DND-41 (cell line): ENCODE measurements at regions not wholly inside any gene's neighbourhood (a gene's known extent, or its start where the extent isn't known, plus 50 kb on each side); places are given as distances from the start of the nearest gene placed in this dataset.

Source experiments
- ATAC-seq: fragments of 200-7000 bp; cut with Tn5 transposase; 3 replicates; pipeline ENCODE4 v1.9.1; 2021; ENCODE audit warnings: low read depth; ENCODE audit not compliant: insufficient read depth
- DNase-seq: peaks from one replicate; pipeline ENCODE4 v3.0.0-alpha.2; 2020
- H2AFZ ChIP-seq: 2 replicates; pipeline ENCODE4 v1.6.0; 2012; ENCODE audit warnings: low read depth, low read length
- H3K27ac ChIP-seq: 2 replicates; pipeline ENCODE4 v1.5.1; 2012; ENCODE audit warnings: low read length, inconsistent platforms
- H3K27me3 ChIP-seq: fragments of 200-600 bp; sonication (generic); 2 replicates; pipeline ENCODE4 v1.6.0; 2012; ENCODE audit warnings: low read length, mild to moderate bottlenecking, inconsistent platforms; ENCODE audit not compliant: insufficient read depth, poor library complexity
- H3K36me3 ChIP-seq: 2 replicates; pipeline ENCODE4 v1.5.1; 2012; ENCODE audit warnings: low read length, inconsistent platforms; ENCODE audit not compliant: insufficient read depth
- H3K4me1 ChIP-seq: 2 replicates; pipeline ENCODE4 v1.5.1; 2012; ENCODE audit warnings: mild to moderate bottlenecking, low read length; ENCODE audit not compliant: insufficient read depth
- H3K4me2 ChIP-seq: 2 replicates; pipeline ENCODE4 v1.6.0; 2012; ENCODE audit warnings: mild to moderate bottlenecking, moderate library complexity, low read length, inconsistent platforms; ENCODE audit not compliant: insufficient read depth
- H3K4me3 ChIP-seq, 2 experiments: fragments of 200-600 bp in 1 of 2; shearing (Covaris generic) in 1 of 2; 2 replicates each; pipeline ENCODE4 v1.5.1; 2012 to 2016; ENCODE audit warnings: inconsistent platforms in 2 of 2, low read length in 2 of 2, mild to moderate bottlenecking in 2 of 2, low read depth in 1 of 2, moderate library complexity in 1 of 2
- H3K79me2 ChIP-seq: 2 replicates; pipeline ENCODE4 v1.6.0; 2012; ENCODE audit warnings: low read length, inconsistent platforms; ENCODE audit not compliant: insufficient read depth
- H3K9ac ChIP-seq: 2 replicates; pipeline ENCODE4 v1.6.0; 2012; ENCODE audit warnings: low read depth, mild to moderate bottlenecking, inconsistent platforms, low read length, moderate library complexity
- H3K9me3 ChIP-seq: 2 replicates; pipeline ENCODE4 v1.5.1; 2012; ENCODE audit warnings: low read length, moderate library complexity, mild to moderate bottlenecking, inconsistent platforms; ENCODE audit not compliant: insufficient read depth, severe bottlenecking
- H4K20me1 ChIP-seq: 2 replicates; pipeline ENCODE4 v1.6.0; 2012; ENCODE audit warnings: low read length; ENCODE audit not compliant: insufficient read depth
- EZH2 ChIP-seq: IDR thresholded peaks from 3 replicates; pipeline ENCODE4 v1.6.1; 2012; ENCODE audit warnings: borderline replicate concordance, low read depth, mild to moderate bottlenecking, moderate library complexity, low read length, inconsistent platforms; ENCODE audit not compliant: severe bottlenecking
- TF ChIP-seq, protein P1 (sequence below): IDR thresholded peaks from 2 replicates; pipeline ENCODE4 v1.5.1; 2012; ENCODE audit warnings: borderline replicate concordance, low read length, moderate library complexity, mild to moderate bottlenecking; ENCODE audit not compliant: poor library complexity, severe bottlenecking; ENCODE audit errors: extremely low read depth

GRCh38 chr1:50348449-50349241 lies 74.6 kb downstream of the DMRTA2 start:
- H3K36me3 ChIP-seq, result no peaks in the 10 kb centered on the region
- H3K4me3 ChIP-seq, result no peak overlapping the region
- no peak overlapping the region for H3K27ac ChIP-seq
- ATAC-seq (peak; percentile 59), DNase-seq (peak; percentile 69)
- TF ChIP-seq, protein P1, sequence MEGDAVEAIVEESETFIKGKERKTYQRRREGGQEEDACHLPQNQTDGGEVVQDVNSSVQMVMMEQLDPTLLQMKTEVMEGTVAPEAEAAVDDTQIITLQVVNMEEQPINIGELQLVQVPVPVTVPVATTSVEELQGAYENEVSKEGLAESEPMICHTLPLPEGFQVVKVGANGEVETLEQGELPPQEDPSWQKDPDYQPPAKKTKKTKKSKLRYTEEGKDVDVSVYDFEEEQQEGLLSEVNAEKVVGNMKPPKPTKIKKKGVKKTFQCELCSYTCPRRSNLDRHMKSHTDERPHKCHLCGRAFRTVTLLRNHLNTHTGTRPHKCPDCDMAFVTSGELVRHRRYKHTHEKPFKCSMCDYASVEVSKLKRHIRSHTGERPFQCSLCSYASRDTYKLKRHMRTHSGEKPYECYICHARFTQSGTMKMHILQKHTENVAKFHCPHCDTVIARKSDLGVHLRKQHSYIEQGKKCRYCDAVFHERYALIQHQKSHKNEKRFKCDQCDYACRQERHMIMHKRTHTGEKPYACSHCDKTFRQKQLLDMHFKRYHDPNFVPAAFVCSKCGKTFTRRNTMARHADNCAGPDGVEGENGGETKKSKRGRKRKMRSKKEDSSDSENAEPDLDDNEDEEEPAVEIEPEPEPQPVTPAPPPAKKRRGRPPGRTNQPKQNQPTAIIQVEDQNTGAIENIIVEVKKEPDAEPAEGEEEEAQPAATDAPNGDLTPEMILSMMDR, result peak; percentile 92
- no peak for TF ChIP-seq EZH2
- no peak overlapping the region for H3K9ac ChIP-seq
- no peak overlapping the region for H2AFZ ChIP-seq
- no peaks in the 10 kb centered on the region for H4K20me1 ChIP-seq
- peaks cover 32% of the 10 kb centered on the region for H3K4me1 ChIP-seq
- H3K4me2 ChIP-seq, result peak overlapping the region; percentile 27; the same call in 1 of the 2 replicates
- no peaks in the 10 kb centered on the region for H3K9me3 ChIP-seq
- no peaks in the 10 kb centered on the region for H3K79me2 ChIP-seq
- H3K27me3 ChIP-seq, result no peaks in the 10 kb centered on the region

DNA sequence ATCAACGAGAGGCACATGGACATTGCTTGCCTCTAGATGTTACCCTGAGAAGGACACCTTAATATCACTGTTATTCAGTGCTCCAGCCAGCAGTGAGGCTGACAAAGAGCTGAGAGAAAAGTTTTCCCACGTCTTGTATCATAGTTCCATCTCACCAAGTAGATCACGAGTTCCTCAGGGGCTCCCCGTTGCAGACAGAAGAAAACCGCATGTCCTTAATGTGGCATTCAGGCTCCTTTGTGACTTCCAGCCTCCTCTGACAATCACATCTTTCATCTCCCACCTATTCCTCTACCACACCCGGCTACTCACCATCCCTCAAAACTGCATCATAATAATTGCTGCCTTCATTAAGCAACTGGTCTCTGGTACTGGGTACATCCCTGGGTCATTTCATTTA lies 75.3 kb downstream of the DMRTA2 start:
- peak; percentile 73 for ATAC-seq
- Histone ChIP-seq H3K27ac (peak overlapping the region; percentile 63; the same call in 1 of the 2 replicates), H3K79me2 (no peaks in the 10 kb centered on the region), H3K9me3 (no peaks in the 10 kb centered on the region), H3K9ac (no peak overlapping the region), H3K4me3 (no peak overlapping the region), H3K27me3 (no peaks in the 10 kb centered on the region), H4K20me1 (no peaks in the 10 kb centered on the region), H3K36me3 (no peaks in the 10 kb centered on the region), H3K4me1 (peaks cover 32% of the 10 kb centered on the region), H2AFZ (no peak overlapping the region), H3K4me2 (peak overlapping the region; percentile 27; the same call in 1 of the 2 replicates)
- TF ChIP-seq, protein P1, result no peak
- no peak for TF ChIP-seq EZH2
- DNase-seq, result peak; percentile 67

- no peak for TF ChIP-seq EZH2
- TF ChIP-seq, protein P1, result no peak
- no peak overlapping the region for H3K4me3 ChIP-seq
- H3K4me1 ChIP-seq, result peaks cover 32% of the 10 kb centered on the region
- H3K9ac ChIP-seq, result no peak overlapping the region
- no peak overlapping the region for H2AFZ ChIP-seq
- peak overlapping the region; percentile 71; the same call in 1 of the 2 replicates for H3K27ac ChIP-seq
- H3K27me3 ChIP-seq, result no peaks in the 10 kb centered on the region
- H3K79me2 ChIP-seq, result no peaks in the 10 kb centered on the region
- ATAC-seq, result peak; percentile 76
- H3K9me3 ChIP-seq, result no peaks in the 10 kb centered on the region
- no peaks in the 10 kb centered on the region for H3K36me3 ChIP-seq
- peak; percentile 78 for DNase-seq
- no peaks in the 10 kb centered on the region for H4K20me1 ChIP-seq
- H3K4me2 ChIP-seq, result peak overlapping the region; percentile 49; the same call in 1 of the 2 replicates
Measured at GRCh38 chr1:50346621-50347020, 76.6 kb downstream of the DMRTA2 start.
